ENCODE measurements at regions not wholly inside any gene's neighbourhood (a gene's known extent, or its start where the extent isn't known, plus 50 kb on each side); places are given as distances from the start of the nearest gene placed in this dataset.

DNA sequence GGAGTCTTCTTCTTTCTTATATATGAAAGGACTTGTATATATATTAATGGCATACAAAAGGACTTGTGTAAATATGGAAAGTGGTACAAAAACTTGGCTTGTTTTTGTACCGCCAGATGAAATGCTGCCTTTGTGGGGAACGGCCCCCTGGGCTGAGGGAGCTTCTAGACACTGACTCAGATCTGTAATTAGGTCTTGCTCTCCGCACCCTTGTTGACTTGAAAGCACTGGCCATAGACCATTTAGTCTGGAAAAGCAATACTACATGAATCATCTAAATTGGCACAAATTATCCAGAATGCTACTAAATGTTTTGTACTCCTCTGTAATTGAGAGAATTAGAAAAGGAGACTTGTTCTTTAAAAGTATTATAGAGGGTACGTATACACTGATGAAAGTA is 399.9 kb upstream of the RGS6 start:
- TF ChIP-seq, protein P1, sequence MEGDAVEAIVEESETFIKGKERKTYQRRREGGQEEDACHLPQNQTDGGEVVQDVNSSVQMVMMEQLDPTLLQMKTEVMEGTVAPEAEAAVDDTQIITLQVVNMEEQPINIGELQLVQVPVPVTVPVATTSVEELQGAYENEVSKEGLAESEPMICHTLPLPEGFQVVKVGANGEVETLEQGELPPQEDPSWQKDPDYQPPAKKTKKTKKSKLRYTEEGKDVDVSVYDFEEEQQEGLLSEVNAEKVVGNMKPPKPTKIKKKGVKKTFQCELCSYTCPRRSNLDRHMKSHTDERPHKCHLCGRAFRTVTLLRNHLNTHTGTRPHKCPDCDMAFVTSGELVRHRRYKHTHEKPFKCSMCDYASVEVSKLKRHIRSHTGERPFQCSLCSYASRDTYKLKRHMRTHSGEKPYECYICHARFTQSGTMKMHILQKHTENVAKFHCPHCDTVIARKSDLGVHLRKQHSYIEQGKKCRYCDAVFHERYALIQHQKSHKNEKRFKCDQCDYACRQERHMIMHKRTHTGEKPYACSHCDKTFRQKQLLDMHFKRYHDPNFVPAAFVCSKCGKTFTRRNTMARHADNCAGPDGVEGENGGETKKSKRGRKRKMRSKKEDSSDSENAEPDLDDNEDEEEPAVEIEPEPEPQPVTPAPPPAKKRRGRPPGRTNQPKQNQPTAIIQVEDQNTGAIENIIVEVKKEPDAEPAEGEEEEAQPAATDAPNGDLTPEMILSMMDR (IDR thresholded peaks at IDR 0.05) = no peak
- no peak for TF ChIP-seq POLR2AphosphoS5 (IDR thresholded peaks at IDR 0.05)
- no peak for TF ChIP-seq EP300 (IDR thresholded peaks at IDR 0.05)
